ENCODE measurements at regions not wholly inside any gene's neighbourhood (a gene's known extent, or its start where the extent isn't known, plus 50 kb on each side); places are given as distances from the start of the nearest gene placed in this dataset.

GRCh38 chr6:90898763-90899162, 311.9 kb upstream of the MAP3K7 start:
- ChIA-PET POLR2A (ENCODE audit: low non-redundant PET) (no interaction called here), CTCF (no interaction called here)
- no peaks in the 10 kb centered on the region for H3K36me3 ChIP-seq (ENCODE audit: insufficient read depth, low read length, poor library complexity, severe bottlenecking)
- TF ChIP-seq EZH2 (IDR thresholded peaks at IDR 0.05; ENCODE audit: borderline replicate concordance, low read depth, low read length, poor library complexity, severe bottlenecking) (no peak), CTCF (conservative IDR thresholded peaks at IDR 0.05; ENCODE audit: low read depth, low read length) (no peak)
- no TSS peak for BruUV-seq (replicated peaks)
- H3K4me1 ChIP-seq (ENCODE audit: insufficient read depth, low read length, poor library complexity, severe bottlenecking): peaks cover 8% of the 10 kb centered on the region
- no peaks in the 10 kb centered on the region for H3K27me3 ChIP-seq (replicated peaks; ENCODE audit: insufficient read depth, low read depth, low read length, poor library complexity)
- intact Hi-C loops (cut with micrococcal nuclease; ENCODE audit: unreplicated experiment): no loop called here
- no peak overlapping the region for H3K4me3 ChIP-seq (ENCODE audit: low read depth, low read length, poor library complexity, severe bottlenecking)
- H3K27ac ChIP-seq (ENCODE audit: low read depth, low read length, poor library complexity, severe bottlenecking): no peak overlapping the region
- no peaks in the 10 kb centered on the region for H3K9me3 ChIP-seq (ENCODE audit: low read depth, low read length, poor library complexity, severe bottlenecking)
- no peak for DNase-seq (ENCODE audit: low spot score)

DNA sequence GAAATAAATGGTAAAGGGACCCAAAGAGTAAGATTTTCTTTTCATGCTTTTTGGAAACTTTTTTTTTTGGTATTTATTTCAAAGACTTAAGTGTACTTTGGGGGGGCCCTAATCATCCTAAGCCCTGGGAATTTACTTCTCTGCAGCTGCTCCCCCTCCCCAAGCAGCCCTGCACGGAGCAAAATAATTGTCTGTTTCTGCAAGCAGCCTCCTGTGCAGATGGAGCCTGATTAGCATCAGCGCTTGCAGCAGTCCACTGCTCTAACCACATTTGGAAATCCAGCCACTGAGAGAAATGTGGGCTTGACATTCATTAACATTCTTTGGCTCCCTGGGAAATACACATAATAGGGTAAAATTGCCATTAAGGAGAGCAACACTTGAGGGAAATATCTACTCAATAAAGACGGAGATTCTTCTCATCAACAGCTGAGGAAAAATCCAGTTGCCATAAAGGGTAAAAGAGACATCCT, 309.2 kb upstream of the MAP3K7 start:
- H3K4me1 ChIP-seq (ENCODE audit: insufficient read depth, low read length, poor library complexity, severe bottlenecking): peaks cover 13% of the 10 kb centered on the region
- ChIA-PET POLR2A (ENCODE audit: low non-redundant PET) (no interaction called here), CTCF (interaction anchor here (0.7 kb wide), 1 partner anchor 268 kb away, joined by 3 read pairs; no protein-coding TSS in a partner anchor)
- H3K9me3 ChIP-seq (ENCODE audit: low read depth, low read length, poor library complexity, severe bottlenecking): no peaks in the 10 kb centered on the region
- no peaks in the 10 kb centered on the region for H3K36me3 ChIP-seq (ENCODE audit: insufficient read depth, low read length, poor library complexity, severe bottlenecking)
- intact Hi-C loops (cut with micrococcal nuclease; ENCODE audit: unreplicated experiment): no loop called here
- no peak for TF ChIP-seq EZH2 (IDR thresholded peaks at IDR 0.05; ENCODE audit: borderline replicate concordance, low read depth, low read length, poor library complexity, severe bottlenecking)
- no peak for TF ChIP-seq CTCF (conservative IDR thresholded peaks at IDR 0.05; ENCODE audit: low read depth, low read length)
- BruUV-seq (replicated peaks): no TSS peak
- H3K27me3 ChIP-seq (replicated peaks; ENCODE audit: insufficient read depth, low read depth, low read length, poor library complexity): no peaks in the 10 kb centered on the region
- no peak overlapping the region for H3K4me3 ChIP-seq (ENCODE audit: low read depth, low read length, poor library complexity, severe bottlenecking)
- no peak overlapping the region for H3K27ac ChIP-seq (ENCODE audit: low read depth, low read length, poor library complexity, severe bottlenecking)
- peak; percentile 14 for DNase-seq (ENCODE audit: low spot score)

GRCh38 chr6:90895299-90896074, 308.6 kb upstream of the MAP3K7 start:
- DNase-seq (ENCODE audit: low spot score): peak; percentile 58
- Histone ChIP-seq H3K4me3 (ENCODE audit: low read depth, low read length, poor library complexity, severe bottlenecking) (no peak overlapping the region), H3K9me3 (ENCODE audit: low read depth, low read length, poor library complexity, severe bottlenecking) (no peaks in the 10 kb centered on the region), H3K36me3 (ENCODE audit: insufficient read depth, low read length, poor library complexity, severe bottlenecking) (no peaks in the 10 kb centered on the region), H3K27me3 (replicated peaks; ENCODE audit: insufficient read depth, low read depth, low read length, poor library complexity) (no peaks in the 10 kb centered on the region), H3K27ac (ENCODE audit: low read depth, low read length, poor library complexity, severe bottlenecking) (no peak overlapping the region), H3K4me1 (ENCODE audit: insufficient read depth, low read length, poor library complexity, severe bottlenecking) (peaks cover 19% of the 10 kb centered on the region)
- POLR2A ChIA-PET (ENCODE audit: low non-redundant PET): no interaction called here
- intact Hi-C loops (cut with micrococcal nuclease; ENCODE audit: unreplicated experiment): no loop called here
- no TSS peak for BruUV-seq (replicated peaks)
- CTCF ChIA-PET: interaction anchor here (0.7 kb wide), 1 partner anchor 268 kb away, joined by 3 read pairs; no protein-coding TSS in a partner anchor
- TF ChIP-seq CTCF (conservative IDR thresholded peaks at IDR 0.05; ENCODE audit: low read depth, low read length) (no peak), EZH2 (IDR thresholded peaks at IDR 0.05; ENCODE audit: borderline replicate concordance, low read depth, low read length, poor library complexity, severe bottlenecking) (no peak)

All from A673 (cell line).